ENCODE measurements at regions not wholly inside any gene's neighbourhood (a gene's known extent, or its start where the extent isn't known, plus 50 kb on each side); places are given as distances from the start of the nearest gene placed in this dataset.

- no peak for TF ChIP-seq CTCF (IDR thresholded peaks at IDR 0.05)
- no peak for TF ChIP-seq POLR2A (IDR thresholded peaks at IDR 0.05)
- intact Hi-C loops (cut with DNase I; ENCODE audit: low total_unique reads): no loop called here
- Histone ChIP-seq H3K9me3 (no peaks in the 10 kb centered on the region), H3K36me3 (no peaks in the 10 kb centered on the region), H3K27me3 (no peaks in the 10 kb centered on the region), H3K4me3 (no peak overlapping the region), H3K4me1 (no peaks in the 10 kb centered on the region), H3K27ac (no peak overlapping the region)
- DNase-seq: no peak
Observed at GRCh38 chr1:4595341-4596225, 58.8 kb upstream of the AJAP1 start.

DNA sequence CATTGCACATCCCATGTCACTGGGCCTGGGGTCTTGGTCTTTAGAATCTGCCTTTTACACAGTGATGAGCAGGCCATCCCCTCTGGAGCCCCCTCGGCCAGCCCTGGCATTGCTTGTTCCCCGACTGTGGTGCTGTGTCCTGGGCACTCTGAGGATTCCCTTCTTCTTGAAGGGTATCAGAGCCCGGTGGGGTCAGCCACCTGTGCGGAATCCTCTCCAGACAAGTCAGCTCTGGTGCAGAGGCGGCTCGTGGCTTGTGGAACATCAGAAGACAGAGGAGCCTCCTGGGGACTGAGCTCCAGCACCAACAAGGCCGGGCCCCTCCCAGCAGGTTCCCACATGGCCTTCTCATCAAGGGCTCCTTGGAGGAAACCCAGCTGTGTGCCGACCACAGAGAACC is 57.9 kb upstream of the AJAP1 start:
- Histone ChIP-seq H3K9me3 (no peaks in the 10 kb centered on the region), H3K27me3 (no peaks in the 10 kb centered on the region), H3K4me3 (no peak overlapping the region), H3K27ac (no peak overlapping the region), H3K4me1 (no peaks in the 10 kb centered on the region), H3K36me3 (no peaks in the 10 kb centered on the region)
- TF ChIP-seq CTCF (IDR thresholded peaks at IDR 0.05) (no peak), POLR2A (IDR thresholded peaks at IDR 0.05) (no peak)
- DNase-seq: no peak
- intact Hi-C loops (cut with DNase I; ENCODE audit: low total_unique reads): no loop called here

DNA sequence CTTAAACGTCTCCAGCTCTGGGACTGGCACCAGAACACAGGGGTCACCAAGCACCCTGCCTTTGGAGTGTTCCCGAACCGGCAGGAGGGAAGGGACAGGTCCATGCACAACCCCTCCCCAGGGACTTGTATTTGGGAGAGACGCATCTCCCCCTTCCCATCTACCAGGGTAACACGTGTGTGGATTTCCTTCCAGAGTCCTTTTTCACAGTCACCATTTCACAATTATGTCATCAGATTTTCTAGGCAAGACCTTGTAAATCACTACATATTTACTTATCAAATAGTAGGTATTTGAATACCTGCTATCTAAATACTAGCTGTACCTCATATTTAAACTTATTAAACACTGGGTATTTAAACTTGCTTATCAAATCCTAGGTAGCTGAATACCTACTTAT is 57.4 kb upstream of the AJAP1 start:
- no peak overlapping the region for H3K27ac ChIP-seq
- no peaks in the 10 kb centered on the region for H3K9me3 ChIP-seq
- H3K36me3 ChIP-seq: no peaks in the 10 kb centered on the region
- TF ChIP-seq POLR2A (IDR thresholded peaks at IDR 0.05): no peak
- no peak for TF ChIP-seq CTCF (IDR thresholded peaks at IDR 0.05)
- no peaks in the 10 kb centered on the region for H3K4me1 ChIP-seq
- no peak for DNase-seq
- intact Hi-C loops (cut with DNase I; ENCODE audit: low total_unique reads): no loop called here
- no peak overlapping the region for H3K4me3 ChIP-seq
- H3K27me3 ChIP-seq: no peaks in the 10 kb centered on the region

DNA sequence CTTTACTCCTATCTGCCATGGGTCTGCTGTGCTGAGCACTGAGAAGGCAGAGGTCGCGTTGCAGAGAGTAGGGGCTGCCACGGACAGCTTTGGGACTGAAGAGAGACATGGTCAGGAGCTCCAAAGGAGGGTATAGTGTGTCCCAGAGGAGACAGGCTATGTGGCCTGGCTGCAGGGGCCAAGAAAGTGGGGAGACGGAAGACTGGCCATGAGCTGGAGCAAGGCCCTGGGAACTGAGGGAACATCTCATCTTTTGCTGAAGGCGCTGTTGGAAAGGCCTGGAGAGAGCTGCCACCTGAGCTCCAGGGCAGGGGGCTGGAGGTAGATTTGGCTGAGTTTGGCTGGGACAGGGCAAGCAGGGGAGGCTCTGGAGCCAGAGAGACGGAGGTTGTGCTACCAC is 55.8 kb upstream of the AJAP1 start:
- no peak overlapping the region for H3K4me3 ChIP-seq
- H3K27ac ChIP-seq: no peak overlapping the region
- no peaks in the 10 kb centered on the region for H3K36me3 ChIP-seq
- TF ChIP-seq CTCF (IDR thresholded peaks at IDR 0.05): no peak
- H3K9me3 ChIP-seq: no peaks in the 10 kb centered on the region
- H3K27me3 ChIP-seq: no peaks in the 10 kb centered on the region
- no peak for DNase-seq
- intact Hi-C loops (cut with DNase I; ENCODE audit: low total_unique reads): no loop called here
- H3K4me1 ChIP-seq: no peaks in the 10 kb centered on the region

DNA sequence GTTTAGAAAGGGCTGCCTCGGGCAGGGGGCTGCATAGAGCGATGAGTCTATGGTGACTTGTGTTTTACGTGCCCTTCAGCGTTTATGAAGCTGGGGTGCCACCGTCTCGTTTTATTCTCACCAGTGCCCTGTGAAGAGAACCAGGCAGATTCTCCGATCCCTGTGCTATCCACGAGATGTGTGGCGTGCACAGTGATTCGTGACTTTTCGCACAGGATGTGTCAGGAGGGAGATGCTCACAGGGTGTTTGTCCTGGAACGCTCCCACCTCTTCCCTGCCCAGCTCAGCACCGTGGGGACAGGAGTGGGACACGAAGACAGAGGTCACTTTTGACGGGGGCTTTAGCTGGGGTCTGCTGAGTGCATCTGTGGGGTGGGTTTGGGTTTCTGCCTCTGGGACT is 54.9 kb upstream of the AJAP1 start:
- Histone ChIP-seq H3K9me3 (no peaks in the 10 kb centered on the region), H3K4me3 (no peak overlapping the region), H3K36me3 (no peaks in the 10 kb centered on the region), H3K27me3 (no peaks in the 10 kb centered on the region), H3K4me1 (no peaks in the 10 kb centered on the region), H3K27ac (no peak overlapping the region)
- TF ChIP-seq POLR2A (IDR thresholded peaks at IDR 0.05): no peak
- TF ChIP-seq CTCF (IDR thresholded peaks at IDR 0.05): no peak
- intact Hi-C loops (cut with DNase I; ENCODE audit: low total_unique reads): no loop called here
- no peak for DNase-seq
